HCT116 (cell line): ENCODE measurements at regions not wholly inside any gene's neighbourhood (a gene's known extent, or its start where the extent isn't known, plus 50 kb on each side); places are given as distances from the start of the nearest gene placed in this dataset.

Experiments used
- CTCF ChIP-seq, 3 experiments: fragments of 200-600 bp in 1 of 3; sonication (generic) in 1 of 3; IDR thresholded peaks in 2 of 3; conservative IDR thresholded peaks in 1 of 3; 2 replicates each; pipeline ENCODE4 v1.5.1; 2012 to 2017; ENCODE audit warnings: low read depth in 2 of 3, low read length in 2 of 3, antibody characterized with exemption in 1 of 3, borderline replicate concordance in 1 of 3, control low read depth in 1 of 3, mild to moderate bottlenecking in 1 of 3, mixed read lengths in 1 of 3, mixed run types in 1 of 3, moderate library complexity in 1 of 3; ENCODE audit not compliant: insufficient read depth in 1 of 3
- EZH2 ChIP-seq: fragments of 200-600 bp; sonication (generic); IDR thresholded peaks from 2 replicates; pipeline ENCODE4 v1.6.1; 2017; ENCODE audit warnings: antibody characterized with exemption, mixed run types
- RAD21 ChIP-seq: IDR thresholded peaks from 2 replicates; pipeline ENCODE4 v1.6.1; 2012; ENCODE audit warnings: low read depth, mild to moderate bottlenecking
- ZNF274 ChIP-seq: fragments of 200-500 bp; sonication (Bioruptor generic); IDR thresholded peaks from 2 replicates; pipeline ENCODE4 v1.6.1; 2014; ENCODE audit warnings: mild to moderate bottlenecking, low read depth, low read length, inconsistent platforms

GRCh38 chr7:156064971-156065386 lies 252.7 kb upstream of the SHH start:
- TF ChIP-seq CTCF (IDR thresholded peaks at IDR 0.05 in 2 of 3, conservative IDR thresholded peaks at IDR 0.05 in 1 of 3; ENCODE audit: borderline replicate concordance in 1 of 3, insufficient read depth in 1 of 3, low read depth in 2 of 3, low read length in 2 of 3): no peak
- no peak for TF ChIP-seq ZNF274
- TF ChIP-seq RAD21: no peak
- TF ChIP-seq EZH2: no peak
